KMS-11 (cell line): ENCODE measurements at regions not wholly inside any gene's neighbourhood (a gene's known extent, or its start where the extent isn't known, plus 50 kb on each side); places are given as distances from the start of the nearest gene placed in this dataset.

Experiments used
- H2AFZ ChIP-seq: fragments of 200-600 bp; sonication (generic); 2 replicates; pipeline ENCODE4 v1.6.1; 2016; ENCODE audit warnings: antibody characterized with exemption, mixed run types, low read depth
- H3K27ac ChIP-seq: fragments of 200-600 bp; sonication (generic); 2 replicates; pipeline ENCODE4 v1.6.1; 2016; ENCODE audit warnings: mild to moderate bottlenecking, mixed run types
- H3K27me3 ChIP-seq: fragments of 200-600 bp; sonication (generic); 2 replicates; pipeline ENCODE4 v1.6.1; 2017; ENCODE audit warnings: mild to moderate bottlenecking, low read depth, mixed run types, moderate library complexity; ENCODE audit not compliant: insufficient read depth
- H3K36me3 ChIP-seq: fragments of 200-600 bp; sonication (generic); 2 replicates; pipeline ENCODE4 v1.6.1; 2017; ENCODE audit warnings: mild to moderate bottlenecking, mixed run types; ENCODE audit not compliant: insufficient read depth
- H3K4me1 ChIP-seq: fragments of 200-600 bp; sonication (generic); 2 replicates; pipeline ENCODE4 v1.6.1; 2016; ENCODE audit warnings: mild to moderate bottlenecking, low read depth, mixed run types; ENCODE audit not compliant: poor library complexity, severe bottlenecking
- H3K4me2 ChIP-seq: fragments of 200-600 bp; sonication (generic); 2 replicates; pipeline ENCODE4 v1.7.0; 2016; ENCODE audit warnings: mild to moderate bottlenecking, mixed run types
- H3K4me3 ChIP-seq: fragments of 200-600 bp; sonication (generic); IDR thresholded peaks from 2 replicates; pipeline ENCODE4 v1.6.1; 2017; ENCODE audit warnings: low read depth, low read length, mixed read lengths; ENCODE audit not compliant: insufficient read depth
- H3K79me2 ChIP-seq: fragments of 200-600 bp; sonication (generic); 2 replicates; pipeline ENCODE4 v1.6.1; 2016; ENCODE audit warnings: low read depth, mixed run types; ENCODE audit not compliant: insufficient read depth
- H3K9ac ChIP-seq: fragments of 200-600 bp; sonication (generic); 2 replicates; pipeline ENCODE4 v1.6.1; 2016; ENCODE audit warnings: mild to moderate bottlenecking, mixed run types
- H4K20me1 ChIP-seq: fragments of 200-600 bp; sonication (generic); 2 replicates; pipeline ENCODE4 v1.6.1; 2016; ENCODE audit warnings: mild to moderate bottlenecking, mixed run types; ENCODE audit not compliant: insufficient read depth
- CTCF ChIP-seq: fragments of 200-600 bp; sonication (generic); conservative IDR thresholded peaks from 2 replicates; pipeline ENCODE4 v1.6.1; 2017; ENCODE audit warnings: low read depth, mild to moderate bottlenecking, antibody characterized with exemption, low read length, moderate library complexity, mixed read lengths

- Histone ChIP-seq H3K4me3 (no peak overlapping the region), H3K9ac (no peak overlapping the region), H3K4me1 (no peaks in the 10 kb centered on the region), H3K27me3 (no peaks in the 10 kb centered on the region), H3K4me2 (no peak overlapping the region), H2AFZ (no peak overlapping the region), H3K36me3 (no peaks in the 10 kb centered on the region), H3K79me2 (no peaks in the 10 kb centered on the region), H4K20me1 (no peaks in the 10 kb centered on the region), H3K27ac (no peak overlapping the region)
- TF ChIP-seq CTCF = no peak
Observed at GRCh38 chr6:166683477-166683876, 56.4 kb upstream of the RPS6KA2 start.

- no peak for TF ChIP-seq CTCF
- Histone ChIP-seq H3K27ac (no peak overlapping the region), H3K79me2 (no peaks in the 10 kb centered on the region), H3K4me1 (no peaks in the 10 kb centered on the region), H3K36me3 (no peaks in the 10 kb centered on the region), H3K27me3 (no peaks in the 10 kb centered on the region), H4K20me1 (no peaks in the 10 kb centered on the region), H2AFZ (no peak overlapping the region), H3K9ac (no peak overlapping the region), H3K4me2 (no peak overlapping the region), H3K4me3 (no peak overlapping the region)
Observed at GRCh38 chr6:166679566-166679965, 52.5 kb upstream of the RPS6KA2 start.

- TF ChIP-seq CTCF = no peak
- Histone ChIP-seq H4K20me1 (no peaks in the 10 kb centered on the region), H2AFZ (no peak overlapping the region), H3K4me2 (no peak overlapping the region), H3K4me1 (no peaks in the 10 kb centered on the region), H3K36me3 (no peaks in the 10 kb centered on the region), H3K27ac (no peak overlapping the region), H3K9ac (no peak overlapping the region), H3K79me2 (no peaks in the 10 kb centered on the region), H3K4me3 (no peak overlapping the region), H3K27me3 (no peaks in the 10 kb centered on the region)
Observed at GRCh38 chr6:166678426-166678825, 51.4 kb upstream of the RPS6KA2 start.

GRCh38 chr6:166677941-166678340 lies 50.9 kb upstream of the RPS6KA2 start:
- no peaks in the 10 kb centered on the region for H4K20me1 ChIP-seq
- H3K27ac ChIP-seq = no peak overlapping the region
- TF ChIP-seq CTCF = no peak
- H3K27me3 ChIP-seq = no peaks in the 10 kb centered on the region
- H3K4me2 ChIP-seq = no peak overlapping the region
- no peaks in the 10 kb centered on the region for H3K79me2 ChIP-seq
- H3K4me1 ChIP-seq = no peaks in the 10 kb centered on the region
- no peak overlapping the region for H3K9ac ChIP-seq
- no peaks in the 10 kb centered on the region for H3K36me3 ChIP-seq
- no peak overlapping the region for H3K4me3 ChIP-seq
- H2AFZ ChIP-seq = no peak overlapping the region
